Thoracic aorta (tissue), 2 donors: ENCODE measurements at regions not wholly inside any gene's neighbourhood (a gene's known extent, or its start where the extent isn't known, plus 50 kb on each side); places are given as distances from the start of the nearest gene placed in this dataset.

Source experiments
- ATAC-seq: fragments of 150-250 bp; one replicate; pipeline ENCODE4 v1.8.0; 2017; ENCODE audit warnings: low read depth; ENCODE audit not compliant: insufficient number of reproducible peaks, low FRiP score
- DNase-seq: peaks from one replicate; pipeline ENCODE4 v3.0.0-alpha.2; 2020; ENCODE audit warnings: low spot score
- H3K27ac ChIP-seq, 2 donors: fragments of 200-600 bp; sonication (generic); 1 replicate in 1 of 2; 2 replicates in 1 of 2; pipeline ENCODE4 v1.5.1; 2016; ENCODE audit warnings: mild to moderate bottlenecking in 2 of 2, moderate library complexity in 2 of 2
- H3K27me3 ChIP-seq: fragments of 200-600 bp; sonication (generic); replicated peaks from 2 replicates; pipeline ENCODE4 v1.6.0; 2016; ENCODE audit warnings: mild to moderate bottlenecking; ENCODE audit not compliant: insufficient read depth
- H3K36me3 ChIP-seq: fragments of 200-600 bp; sonication (generic); one replicate; pipeline ENCODE4 v1.5.1; 2016
- H3K4me1 ChIP-seq, 2 donors: fragments of 200-600 bp; sonication (generic); 1 replicate in 1 of 2; 2 replicates in 1 of 2; pipeline versions ENCODE4 v1.5.1 to v1.6.0; 2016; ENCODE audit warnings: low read depth in 2 of 2, mild to moderate bottlenecking in 1 of 2; ENCODE audit not compliant: control insufficient read depth in 1 of 2
- H3K4me3 ChIP-seq: fragments of 200-600 bp; sonication (generic); 2 replicates; pipeline ENCODE4 v1.5.1; 2016; ENCODE audit warnings: mild to moderate bottlenecking
- H3K9me3 ChIP-seq: fragments of 200-600 bp; sonication (generic); 2 replicates; pipeline ENCODE4 v1.5.1; 2016
- TF ChIP-seq, protein P1 (sequence below): fragments of 200-600 bp; sonication (generic); IDR thresholded peaks from one replicate; pipeline ENCODE4 v1.5.1; 2019; ENCODE audit warnings: antibody characterized with exemption

DNA sequence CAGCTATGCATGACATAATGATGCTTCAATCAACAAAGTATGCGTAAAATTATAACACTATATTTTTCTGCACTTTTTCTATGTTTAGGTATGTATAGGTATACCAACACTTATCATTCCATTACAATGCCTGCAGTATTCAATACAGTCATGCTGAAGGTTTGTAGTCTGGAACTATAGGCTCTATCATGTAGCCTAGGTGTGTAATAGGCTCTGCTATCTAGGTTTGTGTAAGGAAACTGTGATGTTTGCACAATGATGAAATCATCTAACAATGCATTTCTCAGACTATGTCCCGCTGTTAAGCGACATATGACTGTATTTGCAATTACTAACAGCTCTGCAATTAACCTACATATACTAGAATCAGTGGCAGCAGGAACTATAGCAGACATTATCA, 1447.5 kb downstream of the GATA3 start:
- no peaks in the 10 kb centered on the region for H3K9me3 ChIP-seq
- TF ChIP-seq, protein P1, sequence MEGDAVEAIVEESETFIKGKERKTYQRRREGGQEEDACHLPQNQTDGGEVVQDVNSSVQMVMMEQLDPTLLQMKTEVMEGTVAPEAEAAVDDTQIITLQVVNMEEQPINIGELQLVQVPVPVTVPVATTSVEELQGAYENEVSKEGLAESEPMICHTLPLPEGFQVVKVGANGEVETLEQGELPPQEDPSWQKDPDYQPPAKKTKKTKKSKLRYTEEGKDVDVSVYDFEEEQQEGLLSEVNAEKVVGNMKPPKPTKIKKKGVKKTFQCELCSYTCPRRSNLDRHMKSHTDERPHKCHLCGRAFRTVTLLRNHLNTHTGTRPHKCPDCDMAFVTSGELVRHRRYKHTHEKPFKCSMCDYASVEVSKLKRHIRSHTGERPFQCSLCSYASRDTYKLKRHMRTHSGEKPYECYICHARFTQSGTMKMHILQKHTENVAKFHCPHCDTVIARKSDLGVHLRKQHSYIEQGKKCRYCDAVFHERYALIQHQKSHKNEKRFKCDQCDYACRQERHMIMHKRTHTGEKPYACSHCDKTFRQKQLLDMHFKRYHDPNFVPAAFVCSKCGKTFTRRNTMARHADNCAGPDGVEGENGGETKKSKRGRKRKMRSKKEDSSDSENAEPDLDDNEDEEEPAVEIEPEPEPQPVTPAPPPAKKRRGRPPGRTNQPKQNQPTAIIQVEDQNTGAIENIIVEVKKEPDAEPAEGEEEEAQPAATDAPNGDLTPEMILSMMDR, result no peak
- DNase-seq (no peak), ATAC-seq (no peak)
- no peak overlapping the region for H3K27ac ChIP-seq
- H3K4me1 ChIP-seq, result no peaks in the 10 kb centered on the region
- H3K36me3 ChIP-seq, result no peaks in the 10 kb centered on the region
- no peak overlapping the region for H3K4me3 ChIP-seq
- no peaks in the 10 kb centered on the region for H3K27me3 ChIP-seq

DNA sequence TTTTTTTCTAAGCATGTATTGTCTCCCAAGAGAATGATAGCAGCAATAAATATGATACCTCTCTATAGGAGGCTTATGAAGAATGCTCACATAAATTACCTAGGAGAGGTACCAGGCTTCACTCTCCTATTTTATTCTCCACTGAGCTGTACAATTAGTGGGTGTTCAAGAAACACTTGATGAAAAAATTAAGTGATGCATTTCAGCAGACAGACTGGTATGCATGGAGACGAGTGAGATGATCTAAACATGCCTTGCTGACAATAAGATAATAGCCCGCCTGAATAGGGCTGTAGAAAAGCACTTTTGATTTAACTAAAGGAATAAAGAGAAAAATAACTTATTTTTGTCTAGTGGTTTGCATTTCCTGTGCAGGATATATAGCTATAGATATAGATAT, 1449.7 kb downstream of the GATA3 start:
- Histone ChIP-seq H3K4me3 (no peak overlapping the region), H3K27ac (no peak overlapping the region), H3K36me3 (no peaks in the 10 kb centered on the region), H3K9me3 (no peaks in the 10 kb centered on the region), H3K27me3 (no peaks in the 10 kb centered on the region), H3K4me1 (no peaks in the 10 kb centered on the region)
- DNase-seq (no peak), ATAC-seq (no peak)
- TF ChIP-seq, protein P1, result no peak

DNA sequence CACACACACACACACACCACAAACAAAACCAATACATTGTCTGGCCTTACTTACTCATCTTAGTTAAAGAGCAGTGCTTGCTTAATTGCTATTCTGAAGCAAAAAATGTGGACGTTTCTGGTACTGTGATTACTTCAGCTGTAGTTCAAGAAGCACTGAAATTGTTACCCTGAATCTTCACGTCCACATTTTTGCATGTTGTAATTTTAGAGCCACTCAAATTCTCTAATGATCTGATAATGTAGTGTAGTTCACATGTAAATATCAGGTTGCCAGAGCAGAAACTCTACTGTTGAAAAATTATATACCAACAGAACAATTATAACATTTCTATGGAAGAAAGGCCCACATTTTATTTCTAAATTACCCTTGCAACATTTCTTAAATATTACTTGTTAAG, 1451.1 kb downstream of the GATA3 start:
- no peaks in the 10 kb centered on the region for H3K4me1 ChIP-seq
- H3K36me3 ChIP-seq, result no peaks in the 10 kb centered on the region
- no peaks in the 10 kb centered on the region for H3K27me3 ChIP-seq
- ATAC-seq (no peak), DNase-seq (no peak)
- no peak overlapping the region for H3K4me3 ChIP-seq
- H3K27ac ChIP-seq, result no peak overlapping the region
- no peaks in the 10 kb centered on the region for H3K9me3 ChIP-seq
- TF ChIP-seq, protein P1, result no peak

DNA sequence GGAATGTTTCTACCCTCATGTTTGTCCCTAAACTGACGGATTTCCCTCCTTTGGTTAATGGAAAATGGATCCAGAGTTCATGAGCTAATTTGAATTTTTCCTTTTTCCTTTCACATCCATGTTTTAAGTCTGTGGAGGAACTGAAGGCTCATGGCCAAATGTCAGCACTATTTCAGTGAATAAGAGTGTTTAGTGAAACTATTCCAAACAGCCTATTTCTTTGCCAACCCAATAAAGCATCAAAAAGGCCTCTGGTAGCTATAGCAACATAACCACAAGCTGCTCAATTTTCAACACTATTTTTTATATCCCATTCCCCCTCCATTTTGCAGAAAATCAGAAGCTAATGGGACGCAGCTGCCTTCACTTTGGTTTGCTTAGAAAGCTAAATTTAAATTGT, 1454.1 kb downstream of the GATA3 start:
- Histone ChIP-seq H3K9me3 (no peaks in the 10 kb centered on the region), H3K4me3 (no peak overlapping the region), H3K27ac (no peak overlapping the region), H3K27me3 (no peaks in the 10 kb centered on the region), H3K4me1 (no peaks in the 10 kb centered on the region), H3K36me3 (no peaks in the 10 kb centered on the region)
- ATAC-seq (no peak), DNase-seq (no peak)
- TF ChIP-seq, protein P1, result no peak

DNA sequence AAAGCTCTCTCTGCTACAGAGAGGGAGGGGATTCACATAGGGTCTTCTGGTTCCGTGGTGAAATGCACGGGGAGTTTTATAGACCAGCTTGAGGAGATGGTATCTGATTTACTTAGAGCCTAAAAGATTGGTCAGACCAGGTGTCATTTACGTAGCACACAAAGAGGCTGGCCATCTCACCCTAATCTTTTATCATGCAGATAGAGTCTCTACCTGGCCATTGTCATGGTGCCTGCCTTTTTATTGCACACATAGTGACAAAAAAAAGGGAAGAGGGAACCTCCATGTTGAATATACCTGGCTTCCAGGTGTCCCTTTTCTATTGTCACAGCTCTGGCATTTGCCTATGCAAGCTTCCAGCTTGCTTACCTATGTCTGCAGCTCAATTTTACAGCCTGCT, 1456.1 kb downstream of the GATA3 start:
- no peaks in the 10 kb centered on the region for H3K27me3 ChIP-seq
- H3K36me3 ChIP-seq, result no peaks in the 10 kb centered on the region
- no peak overlapping the region for H3K27ac ChIP-seq
- no peak overlapping the region for H3K4me3 ChIP-seq
- no peaks in the 10 kb centered on the region for H3K9me3 ChIP-seq
- TF ChIP-seq, protein P1, result no peak
- no peak for DNase-seq
- ATAC-seq, result no peak
- no peaks in the 10 kb centered on the region for H3K4me1 ChIP-seq
